NT2/D1 (cell line): ENCODE measurements at regions not wholly inside any gene's neighbourhood (a gene's known extent, or its start where the extent isn't known, plus 50 kb on each side); places are given as distances from the start of the nearest gene placed in this dataset.

Experiments used
- SUZ12 ChIP-seq: IDR thresholded peaks from 2 replicates; pipeline ENCODE4 v1.6.1; 2011; ENCODE audit not compliant: insufficient read length, insufficient read depth; ENCODE audit errors: extremely low read depth
- YY1 ChIP-seq: IDR thresholded peaks from 2 replicates; pipeline ENCODE4 v1.6.1; 2011; ENCODE audit not compliant: insufficient read length, insufficient read depth
- ZNF274 ChIP-seq: IDR thresholded peaks from 2 replicates; pipeline ENCODE4 v1.6.1; 2011; ENCODE audit warnings: mild to moderate bottlenecking, low read depth, low read length

- TF ChIP-seq YY1: no peak
- no peak for TF ChIP-seq ZNF274
- no peak for TF ChIP-seq SUZ12
Observed at GRCh38 chr1:166304131-166304530, 137.3 kb upstream of the FAM78B start.
